Neuron (in vitro differentiated cells): ENCODE measurements at regions not wholly inside any gene's neighbourhood (a gene's known extent, or its start where the extent isn't known, plus 50 kb on each side); places are given as distances from the start of the nearest gene placed in this dataset.
"Not testable (repeated sequence)": the region's sequence is repeated elsewhere in the genome, so short reads cannot be mapped to it uniquely, and the experiment has no call there.

Experiments used
- H2AFZ ChIP-seq: one replicate; pipeline ENCODE4 v1.6.1; 2013; ENCODE audit warnings: low read depth, mild to moderate bottlenecking, inconsistent platforms, low read length, moderate library complexity
- H3K27me3 ChIP-seq: one replicate; pipeline ENCODE4 v1.6.1; 2013; ENCODE audit warnings: low read length; ENCODE audit not compliant: insufficient read depth
- H3K36me3 ChIP-seq: one replicate; pipeline ENCODE4 v1.6.1; 2013; ENCODE audit warnings: low read length; ENCODE audit not compliant: insufficient read depth
- H3K4me1 ChIP-seq: one replicate; pipeline ENCODE4 v1.6.1; 2013; ENCODE audit warnings: low read length; ENCODE audit not compliant: insufficient read depth
- H3K4me3 ChIP-seq: 2 replicates; pipeline ENCODE4 v1.5.1; 2013; ENCODE audit warnings: mild to moderate bottlenecking, low read length, moderate library complexity
- H3K9me3 ChIP-seq: one replicate; pipeline ENCODE4 v1.6.1; 2013; ENCODE audit warnings: low read length

DNA sequence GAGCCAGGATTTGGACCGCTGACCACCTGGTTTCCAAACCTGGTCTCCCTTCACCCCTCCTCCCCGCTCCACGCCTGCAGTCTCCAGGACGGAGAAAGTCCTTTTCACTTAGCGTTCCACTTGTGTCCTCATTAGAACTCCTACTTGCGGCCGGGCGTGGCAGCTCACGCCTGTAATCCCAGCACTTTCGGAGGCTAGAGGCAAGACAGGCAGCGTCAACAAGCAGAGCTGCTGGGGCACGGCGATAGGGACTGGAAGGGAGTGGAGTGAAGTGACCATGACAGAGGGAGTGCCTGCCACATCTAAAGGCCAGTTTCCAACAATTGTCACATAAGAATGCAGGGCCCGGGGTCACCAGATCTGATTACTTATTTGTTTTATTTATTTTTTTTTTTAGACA, 132.5 kb upstream of the NCOR2 start:
- H3K9me3 ChIP-seq: peaks cover 2% of the 10 kb centered on the region
- no peak overlapping the region for H2AFZ ChIP-seq
- H3K36me3 ChIP-seq: no peaks in the 10 kb centered on the region
- H3K4me3 ChIP-seq: no peak overlapping the region
- H3K4me1 ChIP-seq: peaks cover 4% of the 10 kb centered on the region
- peaks cover 2% of the 10 kb centered on the region for H3K27me3 ChIP-seq

DNA sequence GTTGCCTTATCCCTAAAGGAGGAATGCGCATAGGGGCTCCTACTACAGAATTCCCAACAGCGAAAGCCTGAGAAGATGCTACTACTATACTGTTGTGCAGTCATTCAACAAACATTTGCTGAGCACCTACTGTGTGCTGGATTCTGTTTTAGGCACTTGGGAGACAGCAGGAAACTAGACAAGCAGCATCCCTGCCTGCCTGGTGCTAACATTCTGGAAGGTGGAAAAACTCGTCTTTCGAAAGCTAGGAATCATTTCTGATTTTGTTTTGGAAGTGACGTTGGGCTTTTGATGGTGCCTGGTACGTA, 131.5 kb upstream of the NCOR2 start:
- Histone ChIP-seq H3K27me3 (peaks cover 2% of the 10 kb centered on the region), H3K9me3 (peaks cover 2% of the 10 kb centered on the region)

GRCh38 chr12:124698211-124698997, 131.0 kb upstream of the NCOR2 start:
- H3K4me3 ChIP-seq: no peak overlapping the region
- peaks cover 2% of the 10 kb centered on the region for H3K27me3 ChIP-seq
- no peaks in the 10 kb centered on the region for H3K36me3 ChIP-seq
- H2AFZ ChIP-seq: no peak overlapping the region
- H3K9me3 ChIP-seq: peaks cover 2% of the 10 kb centered on the region
- H3K4me1 ChIP-seq: peaks cover 5% of the 10 kb centered on the region

More for the DNA sequence above, 131.5 kb upstream of the NCOR2 start:
- Histone ChIP-seq H3K4me1 (peaks cover 5% of the 10 kb centered on the region), H3K36me3 (no peaks in the 10 kb centered on the region), H3K4me3 (no peak overlapping the region), H2AFZ (no peak overlapping the region)

GRCh38 chr12:124697722-124698121, 130.3 kb upstream of the NCOR2 start:
- not testable (repeated sequence) for H3K36me3 ChIP-seq, H3K9me3 ChIP-seq, H3K4me3 ChIP-seq, H3K27me3 ChIP-seq, H3K4me1 ChIP-seq, H2AFZ ChIP-seq

DNA sequence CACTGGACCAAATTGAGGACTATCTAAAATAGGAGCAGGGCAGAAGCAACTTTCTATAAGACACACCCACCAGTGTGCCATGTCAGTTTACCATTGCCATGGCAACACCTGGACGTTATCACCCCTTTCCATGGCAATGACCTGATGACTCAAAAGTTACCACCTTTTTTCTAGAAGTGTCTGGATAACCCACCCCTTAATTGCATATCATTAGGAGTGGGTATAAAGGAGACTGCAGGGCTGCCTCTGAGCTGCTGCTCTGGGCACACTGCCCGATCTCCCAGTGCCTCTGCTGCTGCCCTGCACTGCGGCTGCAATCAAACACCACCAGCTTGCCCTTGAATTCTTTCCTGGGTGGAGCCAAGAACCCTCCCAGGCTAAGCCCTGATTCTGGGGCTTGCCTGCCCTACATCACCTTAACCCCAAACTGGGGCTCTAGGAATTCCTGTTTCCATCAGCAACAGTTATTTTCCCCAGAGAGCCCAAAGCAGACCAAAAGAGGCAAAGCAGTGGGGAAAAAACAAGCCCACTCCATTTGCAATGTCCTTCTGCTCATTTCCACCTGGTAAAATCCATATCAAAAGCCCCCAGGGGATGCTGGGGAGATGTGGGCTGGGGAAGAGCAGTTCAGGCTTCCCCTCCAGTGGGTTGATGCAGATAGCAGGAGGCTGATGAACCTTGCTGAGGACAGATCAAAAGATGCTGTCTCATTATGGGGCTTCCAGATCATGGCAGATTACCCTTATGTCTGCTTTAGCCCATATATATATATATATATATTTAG, 129.5 kb upstream of the NCOR2 start:
- peaks cover 6% of the 10 kb centered on the region for H3K9me3 ChIP-seq
- no peak overlapping the region for H3K4me3 ChIP-seq
- H3K36me3 ChIP-seq: no peaks in the 10 kb centered on the region
- H3K27me3 ChIP-seq: peaks cover 2% of the 10 kb centered on the region
- H3K4me1 ChIP-seq: peaks cover 5% of the 10 kb centered on the region
- H2AFZ ChIP-seq: no peak overlapping the region

- Histone ChIP-seq H3K36me3 (no peaks in the 10 kb centered on the region), H2AFZ (no peak overlapping the region), H3K4me3 (no peak overlapping the region), H3K27me3 (no peaks in the 10 kb centered on the region), H3K9me3 (peaks cover 6% of the 10 kb centered on the region), H3K4me1 (peaks cover 5% of the 10 kb centered on the region)
Measured at GRCh38 chr12:124695861-124696260, 128.4 kb upstream of the NCOR2 start.

DNA sequence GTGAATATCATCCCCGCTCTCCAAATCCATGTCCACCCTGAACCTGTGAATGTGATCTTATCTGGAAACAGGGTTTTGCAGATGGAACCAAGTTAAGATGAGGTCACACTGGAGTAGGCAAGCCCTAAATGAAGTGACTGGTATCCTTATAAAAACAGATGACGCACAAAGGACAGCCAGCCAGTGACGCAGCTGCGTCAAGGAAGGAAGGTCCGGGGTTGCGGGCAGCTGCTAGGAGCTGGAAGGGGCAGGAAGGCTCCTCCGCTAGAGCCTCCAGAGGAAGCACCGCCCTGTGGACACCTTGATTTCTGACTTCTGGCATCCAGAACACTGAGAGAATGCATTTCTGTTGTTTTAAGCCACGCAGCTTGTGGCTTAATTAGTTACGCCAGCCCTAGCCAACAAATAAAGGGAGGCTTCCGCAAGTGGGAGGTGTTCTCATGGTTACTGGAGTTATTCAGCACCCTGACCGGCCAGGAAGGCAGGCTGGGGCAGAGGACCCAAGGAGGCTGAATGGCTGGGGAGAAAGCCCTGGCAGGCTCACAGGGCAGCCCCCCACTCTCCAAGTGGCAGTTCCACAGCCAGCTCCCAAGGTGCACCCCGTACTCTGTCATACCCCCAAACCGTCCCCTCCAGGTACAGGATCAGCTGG, 127.6 kb upstream of the NCOR2 start:
- Histone ChIP-seq H3K4me1 (peaks cover 5% of the 10 kb centered on the region), H3K36me3 (no peaks in the 10 kb centered on the region), H3K9me3 (peaks cover 6% of the 10 kb centered on the region), H3K27me3 (no peaks in the 10 kb centered on the region), H3K4me3 (no peak overlapping the region), H2AFZ (no peak overlapping the region)

DNA sequence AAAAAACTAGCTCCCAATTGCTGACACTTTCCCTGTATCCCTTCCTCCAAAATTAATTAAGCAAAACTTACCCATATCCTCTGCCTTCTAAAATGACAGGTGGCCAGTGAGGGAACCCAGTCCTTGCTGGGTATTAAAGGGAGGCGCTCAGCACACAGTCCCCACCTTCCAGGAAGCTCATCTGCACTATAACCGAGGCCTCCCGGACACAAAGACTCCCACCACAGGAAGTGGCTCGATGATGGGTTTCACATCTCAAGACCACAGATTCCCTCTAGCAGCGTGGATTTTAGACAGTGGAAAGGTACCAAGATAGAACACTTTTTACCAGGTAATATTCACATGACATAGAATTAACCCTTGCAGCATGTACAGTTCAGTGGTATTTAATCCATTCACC, 126.8 kb upstream of the NCOR2 start:
- Histone ChIP-seq H3K9me3 (peaks cover 6% of the 10 kb centered on the region), H3K27me3 (no peaks in the 10 kb centered on the region), H2AFZ (no peak overlapping the region), H3K4me3 (no peak overlapping the region), H3K4me1 (peaks cover 7% of the 10 kb centered on the region), H3K36me3 (no peaks in the 10 kb centered on the region)

DNA sequence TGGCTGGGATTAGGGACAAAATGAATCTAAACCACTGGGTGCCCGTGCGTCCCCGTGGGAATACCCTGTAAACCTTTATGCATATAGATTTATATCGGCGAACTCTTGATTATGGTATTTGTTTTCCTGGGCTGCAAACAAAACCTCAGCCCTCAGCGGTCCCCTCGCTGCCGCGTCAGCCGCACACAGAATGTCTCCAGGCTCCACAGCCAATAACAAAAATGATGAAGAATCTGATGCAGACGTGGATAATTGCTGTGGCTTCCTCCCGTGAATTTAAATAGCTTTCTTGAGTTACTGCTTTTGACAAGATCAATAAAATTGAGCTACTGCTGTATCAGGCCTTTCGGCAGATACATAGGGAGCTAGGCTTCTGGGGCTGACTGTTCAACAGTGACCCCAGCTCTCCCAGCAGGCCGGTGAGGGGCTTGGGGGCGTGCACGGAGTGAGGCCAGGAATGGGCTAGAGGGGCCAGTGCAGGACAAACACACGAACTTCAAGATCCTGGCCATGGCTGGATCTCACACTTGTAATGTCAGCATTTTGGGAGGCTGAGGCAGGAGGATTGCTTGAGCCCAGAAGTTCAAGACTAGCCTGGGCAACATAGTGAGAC, 125.8 kb upstream of the NCOR2 start:
- Histone ChIP-seq H3K27me3 (no peaks in the 10 kb centered on the region), H2AFZ (no peak overlapping the region), H3K4me1 (peaks cover 12% of the 10 kb centered on the region), H3K4me3 (no peak overlapping the region), H3K9me3 (peaks cover 6% of the 10 kb centered on the region), H3K36me3 (no peaks in the 10 kb centered on the region)

- Histone ChIP-seq H2AFZ (no peak overlapping the region), H3K27me3 (no peaks in the 10 kb centered on the region), H3K4me1 (peaks cover 19% of the 10 kb centered on the region), H3K9me3 (peaks cover 6% of the 10 kb centered on the region), H3K36me3 (no peaks in the 10 kb centered on the region), H3K4me3 (no peak overlapping the region)
Measured at GRCh38 chr12:124692443-124692842, 125.0 kb upstream of the NCOR2 start.

- Histone ChIP-seq H3K36me3 (no peaks in the 10 kb centered on the region), H3K4me1 (peaks cover 19% of the 10 kb centered on the region), H3K27me3 (peaks cover 6% of the 10 kb centered on the region), H3K4me3 (no peak overlapping the region), H3K9me3 (peaks cover 8% of the 10 kb centered on the region), H2AFZ (no peak overlapping the region)
Measured at GRCh38 chr12:124691429-124691828, 124.0 kb upstream of the NCOR2 start.

- H3K27me3 ChIP-seq: peaks cover 21% of the 10 kb centered on the region
- H2AFZ ChIP-seq: no peak overlapping the region
- peaks cover 8% of the 10 kb centered on the region for H3K9me3 ChIP-seq
- H3K4me1 ChIP-seq: peaks cover 27% of the 10 kb centered on the region
- H3K4me3 ChIP-seq: no peak overlapping the region
- no peaks in the 10 kb centered on the region for H3K36me3 ChIP-seq
Measured at GRCh38 chr12:124689631-124690030, 122.2 kb upstream of the NCOR2 start.
